WTC11 (cell line): ENCODE measurements at regions not wholly inside any gene's neighbourhood (a gene's known extent, or its start where the extent isn't known, plus 50 kb on each side); places are given as distances from the start of the nearest gene placed in this dataset.

Experiments used
- GABPB1 ChIP-seq: sonication (generic); formaldehyde crosslinking; IDR thresholded peaks from 2 replicates; pipeline ENCODE4 v1.8.1; 2023; ENCODE audit warnings: mild to moderate bottlenecking, missing genetic modification reagents
- TP53 ChIP-seq: sonication (generic); formaldehyde crosslinking; IDR thresholded peaks from 2 replicates; pipeline ENCODE4 v1.8.1; 2023; ENCODE audit warnings: mild to moderate bottlenecking, missing genetic modification reagents

DNA sequence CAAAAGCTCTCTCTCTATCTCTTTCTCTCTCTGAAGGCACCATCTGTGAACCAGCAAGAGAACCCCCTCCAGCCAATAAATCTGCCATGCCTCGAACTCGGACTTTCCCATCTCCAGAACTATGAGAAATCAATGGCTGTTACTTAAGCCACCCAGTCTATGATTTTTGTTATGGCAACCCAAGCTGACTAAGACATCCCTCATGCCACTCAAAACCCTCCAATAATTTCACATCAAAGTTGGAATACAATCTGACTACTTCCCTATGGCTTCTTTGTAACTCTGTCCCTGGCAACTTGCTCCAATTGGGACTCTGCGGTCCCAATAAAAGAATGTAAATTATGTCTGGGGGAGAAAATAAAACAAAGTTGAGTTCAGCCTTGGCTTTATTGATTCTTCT, 265.7 kb downstream of the SHOX start:
- no peak for TF ChIP-seq TP53 (CRISPR knock-in tag)
- no peak for TF ChIP-seq GABPB1 (CRISPR knock-in tag)
